SK-N-MC (cell line): ENCODE measurements at regions not wholly inside any gene's neighbourhood (a gene's known extent, or its start where the extent isn't known, plus 50 kb on each side); places are given as distances from the start of the nearest gene placed in this dataset.

ENCODE experiments used
- EZH2 ChIP-seq: fragments of 200-600 bp; sonication (generic); IDR thresholded peaks from one replicate; pipeline ENCODE4 v1.6.1; 2017; ENCODE audit warnings: antibody characterized with exemption
- POLR2AphosphoS5 ChIP-seq: IDR thresholded peaks from 2 replicates; pipeline ENCODE4 v1.6.1; 2012; ENCODE audit warnings: mild to moderate bottlenecking, low read depth, low read length, borderline replicate concordance

- TF ChIP-seq EZH2 (no peak), POLR2AphosphoS5 (no peak)
Observed at GRCh38 chr9:12194731-12195130, 498.5 kb upstream of the TYRP1 start.
